Panc1 (cell line): ENCODE measurements at regions not wholly inside any gene's neighbourhood (a gene's known extent, or its start where the extent isn't known, plus 50 kb on each side); places are given as distances from the start of the nearest gene placed in this dataset.

Experiments used
- POLR2AphosphoS5 ChIP-seq: IDR thresholded peaks from 2 replicates; pipeline ENCODE4 v1.6.1; 2012; ENCODE audit warnings: mild to moderate bottlenecking, low read depth, low read length, moderate library complexity
- SIN3A ChIP-seq: IDR thresholded peaks from 2 replicates; pipeline ENCODE4 v1.6.1; 2012; ENCODE audit warnings: low read depth, mild to moderate bottlenecking, low read length, moderate library complexity, borderline replicate concordance; ENCODE audit not compliant: insufficient read depth
- TCF7L2 ChIP-seq: IDR thresholded peaks from 2 replicates; pipeline ENCODE4 v1.6.1; 2011; ENCODE audit warnings: mild to moderate bottlenecking, low read depth, low read length, inconsistent platforms
- TF ChIP-seq, protein P1 (sequence below): fragments of 450-650 bp; IDR thresholded peaks from 2 replicates; pipeline ENCODE4 v1.5.1; 2017; ENCODE audit warnings: mild to moderate bottlenecking
- TF ChIP-seq, protein P2 (sequence below), 2 experiments: IDR thresholded peaks; 2 replicates each; pipeline ENCODE4 v1.6.1; 2011 to 2012; ENCODE audit warnings: low read depth in 2 of 2, control low read depth in 1 of 2, low read length in 1 of 2, mild to moderate bottlenecking in 1 of 2, moderate library complexity in 1 of 2; ENCODE audit not compliant: insufficient read depth in 1 of 2

DNA sequence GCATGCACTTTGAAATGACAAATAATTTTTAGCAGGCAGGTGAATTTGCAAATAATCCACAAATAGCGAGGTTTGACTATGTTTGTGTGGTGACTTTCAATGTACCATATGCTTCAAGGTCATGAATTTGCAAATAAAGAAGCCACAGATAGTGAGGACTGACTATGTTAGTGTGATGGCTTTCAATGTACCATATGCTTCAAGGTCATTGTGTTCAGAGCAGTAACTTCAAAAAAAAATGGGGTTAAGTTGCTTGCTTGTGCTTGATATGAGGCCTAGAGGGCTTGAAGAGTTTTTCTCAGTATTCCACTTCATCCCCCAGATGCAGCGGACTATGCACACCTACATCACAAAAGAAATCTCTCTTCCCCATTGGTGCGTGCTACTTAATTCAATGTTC is 602.9 kb upstream of the LRRTM4 start:
- TF ChIP-seq, protein P1, sequence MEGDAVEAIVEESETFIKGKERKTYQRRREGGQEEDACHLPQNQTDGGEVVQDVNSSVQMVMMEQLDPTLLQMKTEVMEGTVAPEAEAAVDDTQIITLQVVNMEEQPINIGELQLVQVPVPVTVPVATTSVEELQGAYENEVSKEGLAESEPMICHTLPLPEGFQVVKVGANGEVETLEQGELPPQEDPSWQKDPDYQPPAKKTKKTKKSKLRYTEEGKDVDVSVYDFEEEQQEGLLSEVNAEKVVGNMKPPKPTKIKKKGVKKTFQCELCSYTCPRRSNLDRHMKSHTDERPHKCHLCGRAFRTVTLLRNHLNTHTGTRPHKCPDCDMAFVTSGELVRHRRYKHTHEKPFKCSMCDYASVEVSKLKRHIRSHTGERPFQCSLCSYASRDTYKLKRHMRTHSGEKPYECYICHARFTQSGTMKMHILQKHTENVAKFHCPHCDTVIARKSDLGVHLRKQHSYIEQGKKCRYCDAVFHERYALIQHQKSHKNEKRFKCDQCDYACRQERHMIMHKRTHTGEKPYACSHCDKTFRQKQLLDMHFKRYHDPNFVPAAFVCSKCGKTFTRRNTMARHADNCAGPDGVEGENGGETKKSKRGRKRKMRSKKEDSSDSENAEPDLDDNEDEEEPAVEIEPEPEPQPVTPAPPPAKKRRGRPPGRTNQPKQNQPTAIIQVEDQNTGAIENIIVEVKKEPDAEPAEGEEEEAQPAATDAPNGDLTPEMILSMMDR, result no peak
- TF ChIP-seq POLR2AphosphoS5 (no peak), SIN3A (no peak), TCF7L2 (no peak)
- TF ChIP-seq, protein P2, sequence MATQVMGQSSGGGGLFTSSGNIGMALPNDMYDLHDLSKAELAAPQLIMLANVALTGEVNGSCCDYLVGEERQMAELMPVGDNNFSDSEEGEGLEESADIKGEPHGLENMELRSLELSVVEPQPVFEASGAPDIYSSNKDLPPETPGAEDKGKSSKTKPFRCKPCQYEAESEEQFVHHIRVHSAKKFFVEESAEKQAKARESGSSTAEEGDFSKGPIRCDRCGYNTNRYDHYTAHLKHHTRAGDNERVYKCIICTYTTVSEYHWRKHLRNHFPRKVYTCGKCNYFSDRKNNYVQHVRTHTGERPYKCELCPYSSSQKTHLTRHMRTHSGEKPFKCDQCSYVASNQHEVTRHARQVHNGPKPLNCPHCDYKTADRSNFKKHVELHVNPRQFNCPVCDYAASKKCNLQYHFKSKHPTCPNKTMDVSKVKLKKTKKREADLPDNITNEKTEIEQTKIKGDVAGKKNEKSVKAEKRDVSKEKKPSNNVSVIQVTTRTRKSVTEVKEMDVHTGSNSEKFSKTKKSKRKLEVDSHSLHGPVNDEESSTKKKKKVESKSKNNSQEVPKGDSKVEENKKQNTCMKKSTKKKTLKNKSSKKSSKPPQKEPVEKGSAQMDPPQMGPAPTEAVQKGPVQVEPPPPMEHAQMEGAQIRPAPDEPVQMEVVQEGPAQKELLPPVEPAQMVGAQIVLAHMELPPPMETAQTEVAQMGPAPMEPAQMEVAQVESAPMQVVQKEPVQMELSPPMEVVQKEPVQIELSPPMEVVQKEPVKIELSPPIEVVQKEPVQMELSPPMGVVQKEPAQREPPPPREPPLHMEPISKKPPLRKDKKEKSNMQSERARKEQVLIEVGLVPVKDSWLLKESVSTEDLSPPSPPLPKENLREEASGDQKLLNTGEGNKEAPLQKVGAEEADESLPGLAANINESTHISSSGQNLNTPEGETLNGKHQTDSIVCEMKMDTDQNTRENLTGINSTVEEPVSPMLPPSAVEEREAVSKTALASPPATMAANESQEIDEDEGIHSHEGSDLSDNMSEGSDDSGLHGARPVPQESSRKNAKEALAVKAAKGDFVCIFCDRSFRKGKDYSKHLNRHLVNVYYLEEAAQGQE (IDR thresholded peaks at IDR 0.05; ENCODE audit: insufficient read depth in 1 of 2, low read depth in 2 of 2, low read length in 1 of 2), result no peak
